Right lung (tissue), 2 donors: ENCODE measurements at regions not wholly inside any gene's neighbourhood (a gene's known extent, or its start where the extent isn't known, plus 50 kb on each side); places are given as distances from the start of the nearest gene placed in this dataset.

Experiments
- DNase-seq, 2 donors: peaks; one replicate each; pipeline ENCODE4 v3.0.0-alpha.2; 2013

DNA sequence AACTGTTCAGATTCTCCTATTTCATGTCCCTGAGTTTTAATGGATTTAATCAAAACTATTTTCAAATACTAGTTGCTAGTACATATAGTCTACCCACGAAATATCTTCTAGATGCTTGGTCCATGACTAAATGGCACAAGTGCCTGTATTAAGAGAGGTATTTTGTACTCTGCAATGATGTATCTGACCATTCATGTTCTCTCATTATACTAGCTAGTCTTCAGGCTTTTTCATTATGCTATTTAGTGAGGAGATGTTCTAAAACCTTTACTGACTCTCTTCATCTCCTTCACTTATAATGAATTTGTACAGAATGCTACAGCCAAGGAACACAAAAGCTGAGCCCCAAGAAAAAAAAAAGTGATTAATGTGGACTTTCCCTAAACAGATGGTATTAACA, 222.5 kb downstream of the AHR start:
- no peak for DNase-seq

DNA sequence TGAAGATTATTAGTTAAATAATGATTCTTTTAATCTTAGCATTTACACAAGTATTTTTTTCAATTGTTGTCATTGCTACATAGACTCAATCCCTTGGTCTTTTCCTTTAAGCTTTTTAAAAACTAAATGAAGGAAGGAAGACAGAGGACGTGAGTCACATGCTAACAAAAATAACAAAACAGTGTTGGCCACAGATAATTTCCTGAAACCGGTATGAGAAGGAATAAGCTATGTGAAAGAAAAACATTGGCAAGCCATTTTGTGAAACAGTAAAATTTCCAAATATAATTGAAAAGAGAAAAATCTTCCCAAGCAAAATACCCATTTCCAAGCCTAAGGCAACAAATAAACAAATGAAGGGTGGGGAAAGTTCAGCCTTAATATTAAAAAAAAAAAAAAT, 223.0 kb downstream of the AHR start:
- DNase-seq, result no peak

DNA sequence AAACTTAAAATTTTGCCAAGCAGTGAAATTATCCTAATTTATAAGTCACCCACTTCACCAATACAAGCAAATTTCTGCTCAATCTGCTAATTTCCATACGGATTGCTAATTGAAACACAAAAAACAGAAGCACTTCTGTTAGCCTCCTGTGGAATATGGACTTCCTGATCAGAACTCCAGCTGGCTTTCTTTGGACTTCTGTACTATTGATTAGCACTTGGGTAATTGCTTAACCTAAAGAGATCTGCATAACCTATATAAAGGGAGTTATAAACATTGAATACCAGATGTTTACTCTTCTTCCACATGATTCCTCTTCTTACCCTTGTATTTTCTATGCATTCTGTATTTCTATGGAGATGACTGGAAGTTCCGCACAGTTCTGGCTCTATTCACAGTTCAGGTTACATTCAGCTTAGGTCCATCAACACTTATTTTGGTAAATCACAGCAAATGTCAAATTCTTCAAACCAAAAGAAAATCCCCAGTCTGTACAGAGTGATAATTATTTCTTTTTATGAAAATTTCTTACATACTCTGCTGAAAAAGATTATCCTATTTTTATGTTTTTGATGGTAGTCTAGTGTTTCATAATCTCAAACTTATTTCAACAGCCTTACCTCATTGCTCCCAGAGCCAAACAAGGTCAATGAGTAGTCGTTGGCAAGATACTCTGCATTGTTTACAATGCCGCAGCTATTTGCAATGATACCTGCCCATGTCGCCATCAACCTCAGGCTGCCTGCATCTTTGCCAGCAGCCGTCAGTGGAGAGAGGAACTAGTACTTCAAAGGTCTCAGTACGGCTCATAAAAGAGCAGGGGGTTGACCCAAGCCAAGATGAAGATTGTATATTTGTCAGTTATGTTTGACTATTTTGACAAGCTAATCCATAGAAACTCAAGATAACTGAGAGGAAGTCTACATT, 225.6 kb downstream of the AHR start:
- no peak for DNase-seq

DNA sequence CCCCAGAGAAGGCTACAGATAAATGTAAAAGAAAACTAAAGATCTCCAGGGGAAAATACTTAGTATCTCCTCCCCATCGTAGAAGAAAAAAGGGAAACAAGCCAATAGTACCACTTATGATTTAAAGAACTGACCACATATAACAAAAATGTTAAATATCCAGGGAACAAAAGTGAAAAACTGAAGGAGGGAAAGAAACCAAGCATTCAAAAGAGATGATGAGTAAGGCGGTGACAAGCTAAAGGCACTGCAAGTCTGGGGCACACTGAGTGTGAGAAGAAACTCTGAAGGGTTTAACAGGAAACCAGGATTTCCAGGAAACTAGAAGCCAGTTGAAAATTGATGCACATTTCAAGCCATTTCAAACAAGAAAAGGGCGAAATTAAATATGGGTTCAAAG, 226.3 kb downstream of the AHR start:
- DNase-seq, result no peak

DNA sequence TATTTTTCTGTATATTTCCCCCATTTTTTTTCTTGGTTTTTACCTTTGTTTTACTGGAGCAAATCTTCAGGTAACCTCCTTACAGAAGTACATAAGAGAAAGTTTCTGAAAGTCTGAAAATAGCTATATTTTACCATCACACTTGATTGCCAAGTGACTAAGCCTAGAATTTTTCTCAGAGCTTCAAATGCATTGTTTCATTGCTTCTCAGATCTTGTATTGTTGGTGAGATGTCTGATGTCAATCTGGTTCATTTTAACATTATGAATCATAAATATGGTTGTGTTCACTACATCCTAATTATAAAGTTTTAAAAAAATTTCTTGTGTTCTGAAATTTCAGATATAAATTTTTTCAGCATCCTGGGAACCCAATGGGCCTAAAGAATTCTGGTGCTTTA, 228.2 kb downstream of the AHR start:
- DNase-seq, result no peak

DNA sequence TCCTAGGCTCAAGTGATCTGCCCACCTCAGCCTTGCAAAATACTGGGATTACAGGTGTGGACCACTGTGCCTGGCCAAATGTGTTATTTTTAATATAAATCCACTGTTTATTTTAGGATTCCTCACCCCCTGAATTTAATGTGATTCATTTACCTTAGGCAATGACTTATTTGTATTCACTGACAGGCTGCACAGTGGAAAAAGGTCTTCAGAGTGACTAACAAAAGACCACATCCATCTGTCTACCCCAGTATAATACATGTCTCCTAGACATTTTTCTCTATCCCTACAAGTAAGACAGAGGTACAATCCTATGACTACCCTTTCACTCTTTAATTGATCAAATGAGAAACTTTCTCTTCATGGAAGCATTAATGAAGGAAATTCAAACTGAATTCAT, 230.2 kb downstream of the AHR start:
- DNase-seq, result no peak

DNA sequence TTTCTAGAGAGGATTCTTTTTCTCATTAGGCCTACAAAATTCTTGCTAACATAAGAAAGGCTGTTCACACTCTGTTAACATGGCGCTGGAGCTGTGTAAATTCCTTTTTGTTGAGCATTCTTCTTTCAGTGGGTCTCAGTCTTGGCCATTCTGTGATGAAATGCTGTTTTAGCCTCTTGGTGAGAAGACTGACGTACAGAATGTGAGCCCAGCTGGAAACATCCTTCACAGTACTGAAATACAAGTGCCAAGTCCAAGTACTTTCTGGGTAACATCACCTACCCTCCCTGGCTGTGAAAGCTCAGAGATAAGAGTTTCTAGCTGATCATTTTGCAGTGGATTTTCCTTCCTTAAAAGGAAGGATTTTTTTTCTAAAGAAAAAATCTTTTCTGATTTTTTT, 231.8 kb downstream of the AHR start:
- no peak for DNase-seq

DNA sequence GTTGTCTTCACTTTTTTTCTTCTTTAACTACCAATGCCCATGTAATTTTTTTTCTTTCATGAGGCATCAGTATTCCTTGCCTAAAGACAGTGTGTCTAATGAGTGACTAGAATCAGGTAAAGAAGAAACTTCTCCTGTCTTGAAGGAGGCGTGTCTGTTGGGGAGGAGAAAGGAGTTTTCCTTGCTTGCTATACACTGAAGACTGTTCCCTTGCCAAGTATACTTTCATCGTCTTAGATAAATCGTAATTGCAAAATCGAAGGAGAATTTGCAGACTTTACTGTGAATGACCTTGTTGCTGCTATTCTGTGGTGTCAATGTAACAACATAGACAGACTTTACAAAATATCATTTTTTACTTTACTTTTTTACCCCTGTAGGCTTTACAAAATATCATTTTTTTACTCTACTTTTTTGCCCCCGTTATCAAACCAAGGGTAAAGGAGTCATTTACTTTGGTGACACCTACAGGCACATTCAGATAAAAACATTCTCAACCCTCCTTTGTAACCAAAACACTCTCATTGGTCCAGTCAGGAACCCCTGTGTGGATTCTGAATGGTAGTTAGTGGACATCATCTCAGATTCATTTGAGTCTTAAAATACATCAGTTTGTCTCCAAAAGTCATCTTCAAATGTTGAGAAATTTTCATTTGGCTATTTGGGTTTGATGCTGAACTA, 232.4 kb downstream of the AHR start:
- DNase-seq, result no peak

DNA sequence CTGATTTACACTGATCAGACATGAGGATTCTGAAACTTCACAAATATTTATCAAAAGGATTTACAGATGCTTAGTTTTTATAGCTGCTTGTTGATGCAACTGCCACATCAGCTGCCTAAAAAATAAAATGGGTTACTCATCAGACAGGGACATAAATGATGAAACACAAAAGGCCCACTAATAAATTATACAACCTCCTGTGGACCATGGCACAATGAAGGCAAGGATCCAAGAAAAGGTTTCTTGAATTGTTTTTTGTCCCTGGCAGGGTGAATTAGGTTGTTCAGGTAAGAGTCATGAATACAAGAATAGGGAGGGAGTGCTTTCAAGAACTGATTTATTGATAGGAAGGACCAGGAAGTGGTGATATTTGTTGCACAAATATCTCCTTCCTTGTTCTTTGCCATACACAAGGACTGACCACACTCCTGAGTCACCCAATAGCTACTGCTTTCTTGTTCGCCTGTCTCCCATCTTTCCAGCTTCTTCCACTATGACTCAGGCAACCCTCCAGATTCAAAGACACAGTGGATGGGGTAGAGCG, 234.5 kb downstream of the AHR start:
- DNase-seq, result no peak

DNA sequence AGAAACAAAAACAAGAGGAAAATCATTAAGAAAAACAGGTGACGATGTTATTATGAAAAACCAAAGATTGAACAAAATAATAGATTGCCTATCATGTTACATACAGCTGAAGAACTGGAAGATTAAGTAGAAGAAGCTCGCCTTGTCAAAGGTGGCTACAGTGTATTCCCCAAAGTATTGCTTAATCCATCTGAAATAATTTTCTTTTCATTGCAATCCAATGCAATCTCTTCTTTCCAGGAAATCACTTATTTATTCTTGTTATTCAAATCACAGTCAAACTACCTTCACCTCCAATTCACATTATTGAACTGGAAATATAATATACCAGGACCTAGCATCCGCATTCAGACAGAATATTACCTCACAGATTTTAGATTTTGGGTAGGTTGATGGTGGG, 235.9 kb downstream of the AHR start:
- no peak for DNase-seq

DNA sequence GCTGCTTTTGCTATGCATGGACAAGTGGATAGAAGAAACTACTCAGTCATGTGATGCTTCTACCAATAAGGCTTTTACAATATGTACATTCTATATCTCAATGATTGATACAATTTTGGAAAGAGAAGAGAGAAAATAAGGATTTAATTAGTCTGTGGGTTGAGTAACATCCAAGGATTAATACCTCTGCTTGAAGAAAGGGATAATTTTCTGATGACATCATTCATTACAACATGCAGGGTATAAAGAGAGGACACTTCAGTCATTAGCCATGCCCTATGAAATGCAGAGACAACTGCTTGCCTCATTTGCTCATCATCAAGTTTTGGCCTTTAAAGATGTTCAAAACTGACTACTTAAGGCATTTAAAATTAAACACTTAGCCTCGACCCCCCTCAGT, 237.3 kb downstream of the AHR start:
- DNase-seq, result no peak

DNA sequence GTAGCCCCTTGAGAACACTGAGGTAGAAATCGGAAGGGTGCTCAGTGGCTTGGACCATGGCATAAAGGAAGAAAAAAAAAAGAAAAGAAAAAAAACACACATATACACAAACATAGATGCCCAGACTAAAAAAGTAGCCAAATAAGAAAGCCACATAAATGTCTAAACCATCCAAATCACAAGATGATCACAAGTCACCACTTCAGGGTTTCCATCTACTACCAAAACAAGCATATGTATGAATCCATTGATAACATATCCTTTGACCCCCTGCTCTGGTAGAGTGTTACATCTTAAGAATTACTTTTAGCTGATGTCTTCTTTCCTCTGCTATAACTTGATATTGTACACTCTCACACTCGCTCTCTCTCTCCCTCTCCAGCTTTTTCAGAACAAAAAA, 245.9 kb downstream of the AHR start:
- DNase-seq, result no peak

DNA sequence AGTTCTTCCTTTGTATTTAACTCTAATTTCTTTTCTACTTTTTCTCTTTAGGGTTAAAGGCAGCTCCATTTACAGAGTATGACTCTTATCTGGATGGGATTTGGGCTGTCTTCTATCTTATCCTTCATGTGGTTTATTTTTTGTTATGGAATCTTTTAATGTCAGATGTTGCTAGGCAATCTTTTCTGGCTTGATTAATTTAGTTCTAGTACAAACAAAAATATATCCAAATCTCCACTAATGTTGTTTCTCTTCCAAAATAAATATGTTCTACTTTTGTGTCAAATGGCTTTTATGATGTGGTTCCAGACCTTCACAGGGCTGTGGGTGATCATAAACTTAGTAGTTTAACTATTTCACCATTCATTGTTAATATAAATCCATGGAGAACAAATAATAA, 246.9 kb downstream of the AHR start:
- no peak for DNase-seq

DNA sequence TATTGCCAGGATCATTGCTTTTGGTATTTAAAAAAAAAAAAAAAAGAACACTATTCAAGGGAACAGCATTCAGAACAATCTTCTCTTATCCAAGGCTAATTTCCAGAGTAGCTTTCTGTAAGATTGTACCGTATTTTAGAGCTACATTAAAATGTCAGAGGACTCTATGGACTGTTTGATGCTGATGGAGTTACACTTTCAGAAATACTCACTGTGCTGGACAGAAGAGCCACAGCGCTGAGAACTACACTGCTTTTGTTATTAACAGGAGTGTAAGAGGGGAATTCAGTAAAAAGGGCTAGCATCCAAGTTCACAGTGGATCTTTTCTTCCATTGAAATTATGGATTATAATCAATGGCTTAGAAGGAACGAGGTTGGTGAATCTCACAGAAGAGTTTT, 247.7 kb downstream of the AHR start:
- no peak for DNase-seq

DNA sequence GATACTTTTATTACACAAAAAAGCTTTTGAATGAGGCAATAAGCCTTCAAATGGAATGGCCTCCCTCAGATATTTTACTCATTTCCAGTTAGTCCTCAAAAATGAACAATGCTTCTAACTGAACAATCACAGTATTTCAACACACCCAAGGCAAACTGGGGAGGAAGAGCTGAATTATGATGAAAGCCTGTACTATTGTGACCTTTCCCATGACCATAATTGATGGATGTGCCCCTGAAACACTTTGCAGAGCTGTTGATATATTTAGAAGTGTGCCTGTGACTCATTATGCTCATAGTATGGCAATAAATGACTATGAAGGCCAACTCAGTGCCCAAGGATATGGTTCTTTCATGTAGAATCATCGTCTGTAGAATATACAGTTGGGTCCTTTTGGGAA, 248.1 kb downstream of the AHR start:
- no peak for DNase-seq

DNA sequence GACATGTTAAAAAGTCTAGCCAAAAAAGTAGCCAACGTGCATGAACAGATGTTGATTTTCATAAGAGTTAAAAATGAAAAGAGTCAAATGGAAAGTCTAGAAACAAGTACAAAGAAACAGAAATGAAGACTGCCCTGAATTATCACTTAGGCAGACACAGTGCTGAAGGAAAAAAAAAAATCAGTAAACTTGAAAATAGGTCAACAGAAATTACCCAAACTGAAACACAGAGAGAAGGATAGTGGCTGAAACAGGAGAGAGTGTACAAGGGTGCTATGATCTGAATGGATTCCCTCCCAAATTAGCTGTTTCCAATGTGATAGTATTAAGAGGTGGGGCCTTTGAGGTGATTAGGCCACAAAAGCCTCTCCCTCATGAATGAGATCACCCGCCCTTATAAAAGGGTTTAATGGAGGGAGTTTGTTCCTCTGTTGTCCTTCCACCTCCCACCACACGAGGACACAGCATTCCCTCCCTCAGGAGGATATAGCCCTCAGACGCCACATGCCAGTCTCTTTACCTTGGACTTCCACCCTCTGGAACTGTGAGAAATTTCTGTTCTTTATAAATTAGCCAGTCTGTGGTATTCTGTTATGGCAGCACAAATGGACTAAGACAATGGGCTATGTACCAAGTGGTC, 249.7 kb downstream of the AHR start:
- no peak for DNase-seq

DNA sequence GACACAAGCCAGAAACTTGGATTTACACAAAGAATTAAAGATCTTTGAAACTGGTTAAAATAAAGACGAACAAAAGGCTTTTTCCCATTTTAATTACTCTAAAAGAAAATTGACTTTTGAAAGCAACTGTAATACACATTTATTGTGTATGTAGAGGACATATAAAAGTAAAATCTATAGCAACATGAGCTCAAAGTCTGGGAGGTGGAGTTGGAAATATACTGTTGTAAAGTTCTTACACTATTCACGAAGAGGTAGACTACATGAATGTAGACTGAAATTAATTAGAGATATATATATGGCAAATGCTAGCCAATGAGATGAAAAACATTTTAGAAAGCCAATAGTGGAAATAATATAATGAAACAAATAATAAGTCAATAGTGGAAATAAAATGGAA, 251.0 kb downstream of the AHR start:
- no peak for DNase-seq

DNA sequence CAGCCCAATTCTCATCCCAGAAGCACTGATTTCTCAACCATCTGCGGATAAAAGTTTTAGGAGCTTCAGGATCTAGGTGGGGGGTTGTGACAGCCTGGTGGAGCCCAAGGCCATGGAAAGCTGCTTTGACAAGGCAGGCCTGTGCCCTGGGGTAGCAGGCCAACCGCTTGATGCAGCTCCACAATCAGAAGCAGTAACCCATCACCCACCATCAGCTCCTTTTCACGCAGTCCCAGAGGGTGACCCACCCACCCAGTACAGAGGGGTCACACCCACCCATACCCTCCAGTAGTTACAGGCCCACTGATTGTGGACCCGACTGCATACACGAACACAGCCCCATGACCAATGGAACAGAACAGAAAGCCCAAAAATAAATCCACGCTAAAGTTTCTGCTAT, 253.9 kb downstream of the AHR start:
- no peak for DNase-seq

DNA sequence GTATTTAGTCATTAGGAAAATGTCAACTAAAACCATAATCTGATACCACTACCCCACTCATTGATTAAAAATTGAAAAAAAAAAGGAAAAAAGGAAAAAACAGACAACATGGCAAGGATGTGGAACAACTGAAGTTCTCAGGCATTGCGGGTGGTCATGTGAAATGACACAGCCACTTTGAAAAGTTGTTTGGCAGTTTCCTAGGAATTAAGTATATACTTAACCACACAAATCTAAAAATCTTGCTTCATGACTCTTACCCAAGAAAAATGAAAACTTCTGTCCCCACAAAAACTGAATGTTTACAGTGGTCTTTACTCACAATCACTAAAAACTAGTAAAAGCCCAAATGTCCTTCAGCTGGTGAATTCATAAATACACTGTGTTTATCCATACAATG, 254.5 kb downstream of the AHR start:
- no peak for DNase-seq

DNA sequence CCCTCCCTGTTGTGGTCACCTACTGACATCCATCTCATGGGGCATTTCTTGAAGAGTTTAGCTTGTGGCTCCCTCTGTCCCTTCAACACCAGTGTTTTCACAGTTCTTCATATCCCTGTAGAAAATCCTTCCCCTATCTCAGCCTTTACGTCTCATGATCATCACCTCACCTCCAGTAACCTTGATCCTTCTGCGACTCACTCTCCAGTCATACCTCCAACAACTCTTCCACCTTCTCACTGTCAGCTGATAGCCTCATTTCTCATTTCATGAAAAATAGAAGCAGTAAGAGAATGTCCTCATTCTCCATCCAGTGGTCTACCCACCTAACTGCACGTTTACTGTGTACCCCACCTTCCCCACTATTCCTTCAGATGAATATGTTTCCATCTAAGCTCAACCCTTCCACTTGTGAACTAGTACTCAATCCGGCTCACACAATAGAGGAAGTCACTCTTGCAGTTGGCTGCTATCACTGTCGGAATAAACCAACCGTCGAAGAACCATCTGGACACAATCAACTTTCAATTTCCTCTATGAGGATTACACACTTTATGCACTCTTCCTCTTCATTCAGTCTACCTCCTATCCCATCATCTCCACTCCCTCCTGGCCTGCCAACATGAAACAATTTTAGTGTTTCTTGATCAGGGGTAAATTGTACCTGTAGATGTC, 256.0 kb downstream of the AHR start:
- no peak for DNase-seq

DNA sequence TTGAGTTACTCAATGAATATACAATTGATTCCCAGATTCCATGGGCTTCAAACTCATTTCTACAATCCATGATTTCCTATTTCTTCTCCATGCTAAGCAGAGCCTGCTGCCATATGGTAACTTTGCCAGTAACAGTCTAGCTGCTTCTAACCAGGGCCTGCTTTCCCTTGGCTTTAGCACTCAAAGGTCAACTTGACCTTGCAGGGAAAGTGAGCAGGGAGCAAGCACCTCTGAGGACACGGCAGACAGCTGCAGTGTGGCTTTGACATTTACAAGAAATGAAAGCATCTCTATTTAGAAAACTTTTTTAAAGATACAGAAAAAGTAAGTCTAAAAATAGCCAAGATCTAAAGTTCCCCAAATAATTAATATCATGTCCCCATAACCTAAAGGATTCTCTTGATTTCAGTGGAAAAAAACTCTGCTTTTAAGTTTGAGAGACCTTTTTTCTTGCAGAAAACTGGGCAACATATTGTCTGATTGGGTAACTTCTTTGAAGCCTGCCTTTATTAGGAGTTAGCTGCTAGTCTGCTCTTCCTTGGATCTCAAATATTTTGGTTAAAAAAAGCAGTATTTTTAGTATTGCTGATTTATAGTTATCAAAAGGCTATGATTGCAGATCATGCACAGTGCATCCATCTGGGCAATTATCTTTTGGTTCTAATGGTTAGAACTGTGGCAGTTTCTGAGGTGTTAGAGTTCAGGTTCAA, 257.9 kb downstream of the AHR start:
- DNase-seq, result no peak

DNA sequence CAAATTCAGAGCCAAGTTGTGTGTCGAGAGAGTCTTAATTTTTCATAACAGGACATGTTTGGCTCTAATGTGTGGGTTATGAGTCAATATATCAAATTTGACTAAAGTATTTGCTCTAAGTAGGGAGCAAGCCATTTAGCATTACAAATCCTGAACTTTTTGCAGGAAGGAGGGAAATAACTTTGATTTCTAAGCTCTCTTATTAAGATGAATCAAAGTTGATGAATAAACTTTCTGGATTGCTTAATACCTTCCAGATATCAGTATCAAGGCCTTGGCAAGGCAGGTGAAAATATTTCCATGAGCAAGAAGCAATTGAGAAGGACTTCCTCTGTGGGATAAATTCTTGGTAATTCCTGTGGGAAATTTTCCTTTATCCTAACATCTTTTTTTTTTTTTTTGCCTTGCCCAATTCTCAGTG, 258.8 kb downstream of the AHR start:
- no peak for DNase-seq
